ENCODE measurements at regions not wholly inside any gene's neighbourhood (a gene's known extent, or its start where the extent isn't known, plus 50 kb on each side); places are given as distances from the start of the nearest gene placed in this dataset.

- ChIA-PET POLR2A (no interaction called here), CTCF (interaction anchor here (1.4 kb wide), 1 partner anchor 11 kb away, joined by 3 read pairs; no protein-coding TSS in a partner anchor)
- no peak for DNase-seq (ENCODE audit: extremely low spot score)
- TF ChIP-seq CTCF (IDR thresholded peaks at IDR 0.05; ENCODE audit: control extremely low read depth, extremely low read depth, low read depth, missing control alignments): no peak
These were observed 78.3 kb upstream of the POLG start for GRCh38 chr15:89412905-89413411.

GRCh38 chr15:89410039-89410435, 75.4 kb upstream of the POLG start:
- CTCF ChIA-PET: interaction anchor here (0.7 kb wide), 1 partner anchor 30 kb away, joined by 3 read pairs; no protein-coding TSS in a partner anchor
- no peak for TF ChIP-seq CTCF (IDR thresholded peaks at IDR 0.05; ENCODE audit: control extremely low read depth, extremely low read depth, low read depth, missing control alignments)
- no peak for DNase-seq (ENCODE audit: extremely low spot score)
- POLR2A ChIA-PET: no interaction called here

GRCh38 chr15:89409184-89410038, 74.8 kb upstream of the POLG start:
- ChIA-PET POLR2A (no interaction called here), CTCF (interaction anchor here (0.7 to 1.9 kb wide), 3 partner anchors 30 to 63 kb away, joined by 3 to 5 read pairs (median 3); no protein-coding TSS in a partner anchor)
- no peak for TF ChIP-seq CTCF (IDR thresholded peaks at IDR 0.05; ENCODE audit: control extremely low read depth, extremely low read depth, low read depth, missing control alignments)
- DNase-seq (ENCODE audit: extremely low spot score): no peak

GRCh38 chr15:89408372-89409183, 74.0 kb upstream of the POLG start:
- no peak for TF ChIP-seq CTCF (IDR thresholded peaks at IDR 0.05; ENCODE audit: control extremely low read depth, extremely low read depth, low read depth, missing control alignments)
- DNase-seq (ENCODE audit: extremely low spot score): no peak
- POLR2A ChIA-PET: interaction anchor here (0.5 kb wide), 1 partner anchor 33 kb away, joined by 3 read pairs; no protein-coding TSS in a partner anchor
- CTCF ChIA-PET: interaction anchor here (1.0 to 2.2 kb wide), 3 partner anchors 22 to 64 kb away, joined by 3 to 7 read pairs (median 5); no protein-coding TSS in a partner anchor

- ChIA-PET CTCF (interaction anchor here (1.9 to 2.2 kb wide), 2 partner anchors 23 to 34 kb away, joined by 5 to 7 read pairs; no protein-coding TSS in a partner anchor), POLR2A (no interaction called here)
- no peak for TF ChIP-seq CTCF (IDR thresholded peaks at IDR 0.05; ENCODE audit: control extremely low read depth, extremely low read depth, low read depth, missing control alignments)
- DNase-seq (ENCODE audit: extremely low spot score): no peak
These were observed 72.5 kb upstream of the POLG start for GRCh38 chr15:89406940-89407607.
